Subcutaneous abdominal adipose tissue (tissue), 5 donors: ENCODE measurements at regions not wholly inside any gene's neighbourhood (a gene's known extent, or its start where the extent isn't known, plus 50 kb on each side); places are given as distances from the start of the nearest gene placed in this dataset.

ENCODE experiments used
- H3K27ac ChIP-seq: one replicate; pipeline ENCODE4 v1.7.0; 2013; ENCODE audit warnings: low read depth, mild to moderate bottlenecking, inconsistent platforms, low read length, moderate library complexity
- H3K27me3 ChIP-seq, 5 donors: one replicate each; pipeline ENCODE4 v1.7.0; 2013; ENCODE audit warnings: low read length in 5 of 5, inconsistent platforms in 1 of 5; ENCODE audit not compliant: control insufficient read depth in 5 of 5, insufficient read depth in 4 of 5
- H3K36me3 ChIP-seq, 5 donors: one replicate each; pipeline ENCODE4 v1.7.0; 2013; ENCODE audit warnings: low read length in 5 of 5; ENCODE audit not compliant: control insufficient read depth in 5 of 5, insufficient read depth in 5 of 5
- H3K4me1 ChIP-seq, 5 donors: one replicate each; pipeline ENCODE4 v1.7.0; 2013; ENCODE audit warnings: low read length in 5 of 5, mild to moderate bottlenecking in 3 of 5, moderate library complexity in 1 of 5; ENCODE audit not compliant: control insufficient read depth in 5 of 5, insufficient read depth in 5 of 5
- H3K4me3 ChIP-seq, 5 donors: one replicate each; pipeline ENCODE4 v1.7.0; 2013; ENCODE audit warnings: low read length in 5 of 5, low read depth in 1 of 5
- H3K9ac ChIP-seq, 5 donors: one replicate each; pipeline ENCODE4 v1.7.0; 2013; ENCODE audit warnings: low read length in 5 of 5, mild to moderate bottlenecking in 4 of 5, moderate library complexity in 3 of 5
- H3K9me3 ChIP-seq, 5 donors: one replicate each; pipeline ENCODE4 v1.7.0; 2013; ENCODE audit warnings: low read length in 5 of 5; ENCODE audit not compliant: control insufficient read depth in 5 of 5
- donor health status: healthy.
- donor health status: healthy.
- donor health status: healthy.
- donor health status: healthy.
- donor health status: healthy.

DNA sequence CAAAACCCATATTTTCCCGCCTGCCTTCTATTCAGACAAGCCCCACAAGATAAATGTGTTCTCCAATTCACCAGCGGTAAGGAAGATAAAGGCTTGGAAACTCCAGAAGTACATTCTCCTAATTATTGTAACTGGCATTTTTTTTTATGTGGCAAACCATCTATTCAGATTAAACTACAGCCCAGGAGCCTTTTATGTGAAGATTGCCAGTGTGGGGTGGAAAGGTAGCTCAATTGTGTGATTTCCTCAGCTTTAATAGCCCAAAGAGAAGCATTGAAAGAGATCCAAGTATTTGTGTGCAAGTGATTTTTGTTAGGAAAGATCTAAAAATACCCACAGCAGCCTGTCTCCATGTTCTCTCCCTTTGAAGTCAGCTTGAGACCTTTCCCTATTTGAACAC lies 451.4 kb upstream of the CCL2 start:
- Histone ChIP-seq H3K27ac (no peak overlapping the region), H3K4me1 (peaks cover 0 to 15% (median 5%) of the 10 kb centered on the region in 5 donors), H3K27me3 (peaks cover 0 to 3% (median 0%) of the 10 kb centered on the region in 5 donors), H3K9ac (no peak overlapping the region), H3K4me3 (no peak overlapping the region), H3K9me3 (no peaks in the 10 kb centered on the region), H3K36me3 (no peaks in the 10 kb centered on the region)

- no peak overlapping the region for H3K27ac ChIP-seq
- H3K4me1 ChIP-seq: peaks cover 0 to 15% (median 5%) of the 10 kb centered on the region in 5 donors
- no peak overlapping the region for H3K9ac ChIP-seq
- no peaks in the 10 kb centered on the region for H3K9me3 ChIP-seq
- peaks cover 0 to 3% (median 0%) of the 10 kb centered on the region in 5 donors for H3K27me3 ChIP-seq
- H3K4me3 ChIP-seq: no peak overlapping the region
- H3K36me3 ChIP-seq: no peaks in the 10 kb centered on the region
Measured at GRCh38 chr17:33804401-33804800, 450.7 kb upstream of the CCL2 start.

DNA sequence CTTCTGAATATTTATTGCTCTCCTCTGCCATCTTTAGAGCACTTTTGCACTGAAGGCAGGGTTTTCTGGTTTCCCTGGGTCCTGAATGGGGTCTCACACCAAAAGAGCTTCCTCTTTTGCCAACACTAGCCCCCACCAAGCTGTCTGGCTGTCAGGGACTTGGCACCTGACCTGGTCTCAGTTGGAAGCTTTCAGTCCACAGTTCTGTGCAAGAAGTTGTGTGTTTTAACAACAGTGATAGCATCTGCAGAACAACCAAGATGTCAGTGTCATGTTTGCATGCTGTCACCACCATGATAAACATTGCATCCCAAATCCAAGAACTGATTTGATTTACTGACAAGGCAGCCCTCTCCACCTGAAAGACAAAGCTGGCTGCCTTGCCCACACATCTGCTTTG lies 448.5 kb upstream of the CCL2 start:
- Histone ChIP-seq H3K36me3 (no peaks in the 10 kb centered on the region), H3K27me3 (peaks cover 0 to 3% (median 0%) of the 10 kb centered on the region in 5 donors), H3K9ac (no peak overlapping the region), H3K4me1 (peaks cover 0 to 20% (median 8%) of the 10 kb centered on the region in 5 donors), H3K9me3 (no peaks in the 10 kb centered on the region), H3K4me3 (no peak overlapping the region), H3K27ac (no peak overlapping the region)

- peaks cover 0 to 13% (median 8%) of the 10 kb centered on the region in 5 donors for H3K4me1 ChIP-seq
- H3K9me3 ChIP-seq: no peaks in the 10 kb centered on the region
- H3K27me3 ChIP-seq: no peaks in the 10 kb centered on the region
- no peak overlapping the region for H3K27ac ChIP-seq
- no peak overlapping the region for H3K9ac ChIP-seq
- no peak overlapping the region for H3K4me3 ChIP-seq
- no peaks in the 10 kb centered on the region for H3K36me3 ChIP-seq
Measured at GRCh38 chr17:33809748-33810147, 445.3 kb upstream of the CCL2 start.

DNA sequence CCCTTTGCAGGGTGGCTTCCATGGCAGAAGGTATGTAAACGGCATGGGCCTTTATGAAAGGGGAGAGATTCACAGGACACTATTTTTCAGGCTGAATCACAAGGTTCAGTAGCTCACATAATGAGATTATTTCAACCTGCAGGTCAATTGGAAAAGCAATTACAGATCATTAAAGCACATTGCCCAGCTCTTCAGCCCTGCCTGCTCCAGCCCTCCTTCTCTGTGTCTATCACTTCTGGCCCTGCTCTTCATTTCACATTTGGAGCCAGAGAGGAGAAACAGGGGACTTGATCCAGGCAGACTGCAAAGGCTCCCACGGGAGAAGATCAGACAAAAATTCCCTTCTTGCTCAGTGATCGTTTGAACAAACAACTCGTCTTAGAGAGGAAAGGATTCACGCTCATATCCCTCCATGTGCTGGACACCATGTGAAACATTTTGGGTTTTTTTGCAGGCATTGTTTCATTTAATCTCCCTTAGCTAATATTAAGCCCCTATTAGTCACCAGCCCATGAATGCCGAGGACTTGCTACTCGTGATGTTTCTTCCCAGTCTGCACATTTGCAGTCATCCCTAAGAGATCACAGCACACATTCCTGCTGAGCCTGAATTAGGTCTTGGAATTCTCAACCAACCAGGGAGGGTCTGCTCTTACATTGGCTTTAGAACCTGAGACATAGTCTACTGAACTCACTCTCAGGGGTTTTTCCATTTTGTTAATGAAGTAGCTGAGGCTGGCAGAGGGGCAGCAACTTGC lies 443.9 kb upstream of the CCL2 start:
- Histone ChIP-seq H3K4me1 (peaks cover 0 to 13% (median 8%) of the 10 kb centered on the region in 5 donors), H3K27ac (no peak overlapping the region), H3K36me3 (no peaks in the 10 kb centered on the region), H3K9ac (no peak overlapping the region), H3K27me3 (peaks cover 0 to 5% (median 2%) of the 10 kb centered on the region in 5 donors), H3K4me3 (no peak overlapping the region), H3K9me3 (no peaks in the 10 kb centered on the region)

GRCh38 chr17:33811984-33812577 lies 443.0 kb upstream of the CCL2 start:
- Histone ChIP-seq H3K27me3 (peaks cover 0 to 7% (median 2%) of the 10 kb centered on the region in 5 donors), H3K36me3 (no peaks in the 10 kb centered on the region), H3K27ac (no peak overlapping the region), H3K4me1 (peaks cover 0 to 13% (median 8%) of the 10 kb centered on the region in 5 donors), H3K9ac (no peak overlapping the region), H3K4me3 (no peak overlapping the region), H3K9me3 (no peaks in the 10 kb centered on the region)

DNA sequence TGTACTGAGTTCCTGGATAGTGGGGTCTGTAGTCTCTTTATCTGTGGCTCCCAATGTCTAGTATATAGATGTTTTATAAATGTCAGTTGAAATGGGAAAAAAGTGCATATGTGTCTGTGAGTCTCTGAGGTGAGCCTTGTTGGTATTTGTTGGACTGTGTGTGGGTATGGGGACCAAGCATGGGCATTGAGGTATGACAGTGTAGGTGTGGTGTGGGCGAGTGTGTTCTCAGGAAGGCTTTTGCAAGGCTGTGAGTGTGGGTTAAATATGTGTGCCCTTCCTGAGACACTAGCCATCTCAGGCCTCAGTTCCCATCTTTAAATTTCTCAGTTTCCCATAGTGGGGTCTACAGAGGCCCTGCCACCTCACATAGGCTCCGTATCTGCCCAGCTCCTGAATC lies 440.2 kb upstream of the CCL2 start:
- Histone ChIP-seq H3K27me3 (peaks cover 0 to 14% (median 2%) of the 10 kb centered on the region in 5 donors), H3K4me3 (no peak overlapping the region), H3K27ac (no peak overlapping the region), H3K4me1 (peaks cover 0 to 13% (median 8%) of the 10 kb centered on the region in 5 donors), H3K9ac (no peak overlapping the region), H3K36me3 (no peaks in the 10 kb centered on the region), H3K9me3 (no peaks in the 10 kb centered on the region)

- Histone ChIP-seq H3K9ac (no peak overlapping the region), H3K4me3 (no peak overlapping the region), H3K36me3 (no peaks in the 10 kb centered on the region), H3K9me3 (no peaks in the 10 kb centered on the region), H3K27ac (no peak overlapping the region), H3K27me3 (peaks cover 0 to 14% (median 2%) of the 10 kb centered on the region in 5 donors), H3K4me1 (peaks cover 0 to 13% (median 7%) of the 10 kb centered on the region in 5 donors)
Measured at GRCh38 chr17:33816036-33816435, 439.0 kb upstream of the CCL2 start.

DNA sequence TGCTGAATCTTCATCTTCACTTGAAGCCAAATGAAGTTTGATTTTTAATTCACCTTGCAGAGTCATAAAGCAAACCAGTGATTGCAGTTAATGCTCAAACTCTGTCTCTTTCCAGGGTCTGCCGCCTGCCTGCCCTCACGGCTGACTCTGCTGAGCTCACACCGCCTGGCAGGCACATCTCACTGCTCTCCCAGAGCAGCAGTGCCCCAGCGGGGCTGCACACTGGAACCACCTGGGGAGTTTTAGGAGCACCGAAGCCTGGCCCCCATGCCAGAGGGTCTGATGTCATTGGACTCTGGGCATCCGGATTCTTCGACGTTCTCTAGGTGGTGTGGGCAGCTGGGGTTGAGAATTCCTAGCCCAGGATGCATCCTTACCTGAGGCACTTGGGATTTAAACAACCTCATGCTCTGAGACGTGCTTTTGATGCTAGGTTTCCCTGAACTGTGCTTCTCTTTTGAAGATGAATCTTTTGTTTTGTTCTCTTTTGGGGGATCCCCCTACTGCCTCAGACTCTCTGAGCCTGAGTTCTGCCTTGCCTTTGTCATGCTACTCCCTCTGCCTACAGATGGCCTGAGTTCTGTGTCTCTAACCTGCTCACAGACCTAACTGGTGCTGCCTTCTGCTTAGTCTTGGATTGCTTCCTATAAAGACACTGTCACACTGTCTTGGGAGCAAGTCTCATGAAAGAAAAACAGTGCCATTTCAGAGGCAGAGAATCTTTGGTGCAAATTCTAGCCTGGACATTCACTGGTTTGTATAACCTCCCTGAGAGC lies 438.1 kb upstream of the CCL2 start:
- Histone ChIP-seq H3K4me3 (no peak overlapping the region), H3K36me3 (no peaks in the 10 kb centered on the region), H3K9me3 (no peaks in the 10 kb centered on the region), H3K27ac (no peak overlapping the region), H3K9ac (no peak overlapping the region), H3K27me3 (peaks cover 0 to 14% (median 3%) of the 10 kb centered on the region in 5 donors), H3K4me1 (peaks cover 0 to 4% (median 0%) of the 10 kb centered on the region in 5 donors)

GRCh38 chr17:33819539-33819938 lies 435.5 kb upstream of the CCL2 start:
- H3K4me1 ChIP-seq: no peaks in the 10 kb centered on the region
- no peak overlapping the region for H3K4me3 ChIP-seq
- no peak overlapping the region for H3K27ac ChIP-seq
- H3K9ac ChIP-seq: no peak overlapping the region
- H3K9me3 ChIP-seq: no peaks in the 10 kb centered on the region
- peaks cover 0 to 14% (median 3%) of the 10 kb centered on the region in 5 donors for H3K27me3 ChIP-seq
- no peaks in the 10 kb centered on the region for H3K36me3 ChIP-seq
